GM20431 (cell line): ENCODE measurements at regions not wholly inside any gene's neighbourhood (a gene's known extent, or its start where the extent isn't known, plus 50 kb on each side); places are given as distances from the start of the nearest gene placed in this dataset.

Experiments
- in situ Hi-C: fragments of 300-500 bp; cut with MseI, MboI; formaldehyde crosslinking; loops from one replicate; pipeline ENCODE4 v1.15.0; 2020; ENCODE audit warnings: low sequenced_read_pairs; ENCODE audit not compliant: unreplicated experiment

DNA sequence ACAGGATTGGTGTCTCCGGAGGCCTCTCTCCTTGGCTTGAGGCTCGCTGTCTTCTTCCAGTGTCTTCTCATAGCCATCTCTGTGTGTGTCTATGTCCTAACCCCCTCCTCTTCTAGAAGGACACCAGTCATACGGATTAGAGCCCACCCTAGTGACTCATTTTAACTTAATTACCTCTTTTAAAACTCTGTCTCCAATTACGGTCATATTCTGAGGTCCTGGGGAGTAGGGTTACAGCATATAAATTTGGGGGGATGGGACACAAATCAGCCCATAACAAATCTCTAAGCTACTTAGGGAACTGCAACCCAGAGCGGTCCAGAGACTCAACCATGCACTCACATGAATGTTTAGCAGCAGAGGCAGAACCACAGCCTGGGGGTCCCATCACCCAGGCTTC is 56.1 kb upstream of the SASH1 start:
- in situ Hi-C loops: no loop called here

DNA sequence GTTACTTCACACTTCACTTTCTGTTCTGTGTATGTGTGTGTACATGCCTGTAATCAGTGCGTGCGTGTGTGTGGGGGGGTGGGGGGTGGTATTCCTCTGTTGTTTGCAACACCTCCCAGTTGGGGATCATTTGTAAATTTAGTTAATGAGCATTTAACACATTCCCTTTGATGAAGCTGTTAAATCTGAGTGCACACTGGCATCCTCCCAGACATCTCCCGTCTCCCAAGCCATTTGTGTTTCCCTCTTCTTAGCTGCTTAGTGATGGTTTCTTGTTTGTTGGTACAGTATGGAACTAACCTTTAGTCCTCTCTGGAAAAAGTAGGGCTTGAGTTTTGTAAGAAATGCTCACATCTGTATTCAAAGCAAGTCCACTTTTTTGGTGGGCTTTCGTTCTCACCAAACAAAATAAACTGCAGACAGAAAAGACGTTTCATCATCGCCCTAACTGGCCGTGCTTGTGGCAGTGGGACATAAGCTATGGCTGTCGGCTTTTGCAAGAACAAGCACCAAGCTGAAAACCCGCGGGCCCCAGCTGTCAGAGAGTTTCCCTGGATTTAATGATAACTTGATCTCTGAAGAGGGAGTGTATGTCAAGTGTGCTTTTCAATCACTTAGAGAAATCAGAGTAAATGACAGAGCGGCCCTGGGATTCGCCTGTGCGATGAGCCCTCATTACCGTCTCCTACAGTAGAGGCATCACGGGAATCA is 54.9 kb upstream of the SASH1 start:
- in situ Hi-C loops: no loop called here

DNA sequence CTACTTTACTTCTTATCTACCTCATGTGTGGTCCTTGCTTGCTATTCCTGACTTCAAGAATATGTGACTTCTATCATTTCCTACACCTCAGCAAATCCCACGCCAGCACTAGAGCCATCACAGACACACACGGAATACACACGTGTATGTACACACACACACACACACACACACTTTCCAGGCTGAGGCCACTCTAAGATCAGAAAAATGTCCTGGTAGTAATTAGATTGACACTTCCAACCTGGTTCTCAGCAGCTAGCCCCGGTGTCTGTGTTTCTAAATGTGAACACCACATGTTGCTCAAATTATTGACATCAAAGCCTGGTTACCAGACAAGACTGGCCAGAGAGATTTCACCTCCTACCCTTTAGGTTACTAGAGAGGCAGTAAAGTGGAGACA is 54.1 kb upstream of the SASH1 start:
- in situ Hi-C loops: no loop called here

DNA sequence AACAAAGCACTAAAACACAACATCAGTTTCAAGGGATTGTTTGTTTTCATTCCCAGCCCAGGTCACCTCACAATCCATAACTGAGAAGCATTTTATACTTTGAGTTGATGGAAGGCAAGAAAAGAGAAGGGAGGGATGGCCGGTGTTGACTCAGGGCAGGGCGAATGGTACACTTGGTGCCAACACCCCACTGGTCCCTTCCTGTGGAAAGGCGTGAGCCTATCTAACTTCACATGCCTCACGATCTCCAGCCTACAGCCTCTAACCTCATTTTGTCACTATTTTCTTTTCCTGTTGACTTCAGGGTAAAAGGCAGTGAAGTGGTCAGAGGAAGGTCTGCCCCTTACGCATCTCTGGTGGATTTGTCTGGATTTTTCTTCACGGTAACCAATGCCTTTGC is 53.5 kb upstream of the SASH1 start:
- in situ Hi-C loops: no loop called here

DNA sequence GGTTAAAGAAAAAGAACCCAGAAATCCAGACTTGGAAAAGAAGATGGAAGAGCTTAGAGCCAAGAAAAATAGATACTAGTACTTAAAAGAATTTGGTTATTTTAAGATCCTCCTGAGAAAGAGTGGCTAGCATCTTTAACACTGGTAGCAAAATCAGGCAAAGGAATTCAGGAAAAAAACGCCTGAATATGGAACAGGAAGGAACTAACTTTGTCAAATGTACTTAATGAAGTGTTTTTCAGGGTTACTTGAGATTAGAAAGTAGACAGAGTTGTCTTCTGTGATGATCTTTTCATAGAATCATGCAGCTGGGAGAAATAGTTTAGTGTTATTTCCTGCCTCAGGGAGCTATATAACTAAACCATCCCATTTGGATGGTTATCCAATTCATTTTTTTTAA is 50.8 kb upstream of the SASH1 start:
- in situ Hi-C loops: no loop called here
